ENCODE measurements at regions not wholly inside any gene's neighbourhood (a gene's known extent, or its start where the extent isn't known, plus 50 kb on each side); places are given as distances from the start of the nearest gene placed in this dataset.
A peak's percentile ranks its signal among the peaks of the same experiment; 100 is the strongest.

DNA sequence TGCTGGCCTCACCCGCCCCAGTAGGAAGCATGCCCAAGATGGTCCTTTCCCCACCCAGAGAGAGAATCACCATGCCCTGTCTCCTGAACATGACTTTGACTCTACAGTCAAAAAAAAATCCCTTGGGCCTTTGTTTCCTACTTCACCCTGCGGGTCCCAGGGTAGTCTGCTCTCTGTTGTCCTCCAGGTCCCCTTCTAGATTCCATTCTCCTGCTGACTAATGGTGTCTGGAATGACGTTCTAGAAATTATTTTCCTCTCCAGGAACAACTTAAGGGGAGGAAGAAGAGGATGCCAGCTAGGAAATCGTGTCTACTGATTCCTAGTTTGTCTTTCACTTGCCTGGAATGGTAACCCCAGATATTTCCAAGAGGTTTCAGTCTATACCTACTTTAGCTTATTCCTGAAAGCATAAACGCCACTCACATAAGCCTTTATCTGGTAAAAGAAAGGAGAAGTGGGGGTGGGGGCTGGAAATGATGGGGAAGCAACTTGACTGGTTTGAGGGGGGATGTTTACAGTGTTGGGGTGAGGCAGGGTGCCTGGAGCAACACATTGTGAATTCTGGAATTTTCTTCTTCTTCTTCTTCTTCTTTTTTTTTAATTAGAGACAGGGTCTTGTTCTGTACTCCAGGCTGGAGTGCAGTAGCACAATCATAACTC is 93.9 kb downstream of the SNX18 start:
- peaks cover 0 to 4% of the 10 kb centered on the region in 2 donors for H3K4me1 ChIP-seq (ENCODE audit: control insufficient read depth in 2 of 2, insufficient read depth in 2 of 2, low read length in 2 of 2)
- no peaks in the 10 kb centered on the region for H3K36me3 ChIP-seq (ENCODE audit: control insufficient read depth in 2 of 2, insufficient read depth in 2 of 2, low read length in 2 of 2)
- no peak overlapping the region for H3K9ac ChIP-seq (ENCODE audit: low read depth in 1 of 2, low read length in 2 of 2)
- H3K4me3 ChIP-seq (ENCODE audit: low read length in 2 of 2) = no peak overlapping the region
- no peaks in the 10 kb centered on the region for H3K9me3 ChIP-seq (ENCODE audit: control insufficient read depth in 2 of 2, low read length in 2 of 2)
- no peaks in the 10 kb centered on the region for H3K27me3 ChIP-seq (ENCODE audit: control insufficient read depth in 2 of 2, insufficient read depth in 2 of 2, low read length in 2 of 2)
- H3K27ac ChIP-seq (ENCODE audit: low read depth in 2 of 2, low read length in 2 of 2) = no peak overlapping the region

DNA sequence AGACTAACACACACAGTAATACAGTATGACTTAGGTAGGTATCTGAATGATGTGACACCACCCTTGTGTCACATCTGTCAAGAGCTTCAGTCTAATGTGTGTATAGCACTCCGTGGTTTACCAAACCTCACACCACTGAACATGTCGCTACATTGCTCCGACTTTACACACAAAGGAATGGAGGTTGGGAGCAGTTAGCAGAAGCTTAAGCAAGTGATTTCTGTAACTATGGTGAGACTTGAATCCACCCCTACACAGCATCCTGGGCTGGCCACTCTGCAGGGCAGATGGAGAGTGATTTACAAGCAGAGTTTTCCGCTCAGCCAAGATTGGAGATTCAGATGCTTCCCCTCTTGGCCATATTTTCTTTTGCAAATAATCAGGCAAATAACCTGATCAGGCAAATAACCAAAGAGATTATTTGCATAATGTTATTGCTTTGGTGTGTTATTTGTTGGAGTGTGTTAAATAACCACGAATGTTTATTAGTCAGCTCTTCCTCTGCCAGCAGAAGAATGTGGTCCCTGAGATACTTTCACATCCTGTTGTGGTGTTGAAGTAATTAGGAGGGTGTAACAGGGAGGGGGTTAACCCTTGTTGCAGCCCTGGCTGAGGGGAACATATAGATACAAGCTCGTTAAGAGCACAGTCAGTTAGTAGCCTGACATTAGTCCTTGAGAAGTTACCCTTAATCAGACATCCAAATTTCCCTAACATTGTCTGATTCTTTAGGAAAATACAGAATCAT is 92.8 kb downstream of the SNX18 start:
- no peak overlapping the region for H3K27ac ChIP-seq (ENCODE audit: low read depth in 2 of 2, low read length in 2 of 2)
- no peak overlapping the region for H3K9ac ChIP-seq (ENCODE audit: low read depth in 1 of 2, low read length in 2 of 2)
- H3K4me1 ChIP-seq (ENCODE audit: control insufficient read depth in 2 of 2, insufficient read depth in 2 of 2, low read length in 2 of 2) = peaks cover 0 to 4% of the 10 kb centered on the region in 2 donors
- no peaks in the 10 kb centered on the region for H3K36me3 ChIP-seq (ENCODE audit: control insufficient read depth in 2 of 2, insufficient read depth in 2 of 2, low read length in 2 of 2)
- no peaks in the 10 kb centered on the region for H3K9me3 ChIP-seq (ENCODE audit: control insufficient read depth in 2 of 2, low read length in 2 of 2)
- peak overlapping the region in 1 of 2 donors; percentile 44 for H3K4me3 ChIP-seq (ENCODE audit: low read length in 2 of 2)
- H3K27me3 ChIP-seq (ENCODE audit: control insufficient read depth in 2 of 2, insufficient read depth in 2 of 2, low read length in 2 of 2) = no peaks in the 10 kb centered on the region

DNA sequence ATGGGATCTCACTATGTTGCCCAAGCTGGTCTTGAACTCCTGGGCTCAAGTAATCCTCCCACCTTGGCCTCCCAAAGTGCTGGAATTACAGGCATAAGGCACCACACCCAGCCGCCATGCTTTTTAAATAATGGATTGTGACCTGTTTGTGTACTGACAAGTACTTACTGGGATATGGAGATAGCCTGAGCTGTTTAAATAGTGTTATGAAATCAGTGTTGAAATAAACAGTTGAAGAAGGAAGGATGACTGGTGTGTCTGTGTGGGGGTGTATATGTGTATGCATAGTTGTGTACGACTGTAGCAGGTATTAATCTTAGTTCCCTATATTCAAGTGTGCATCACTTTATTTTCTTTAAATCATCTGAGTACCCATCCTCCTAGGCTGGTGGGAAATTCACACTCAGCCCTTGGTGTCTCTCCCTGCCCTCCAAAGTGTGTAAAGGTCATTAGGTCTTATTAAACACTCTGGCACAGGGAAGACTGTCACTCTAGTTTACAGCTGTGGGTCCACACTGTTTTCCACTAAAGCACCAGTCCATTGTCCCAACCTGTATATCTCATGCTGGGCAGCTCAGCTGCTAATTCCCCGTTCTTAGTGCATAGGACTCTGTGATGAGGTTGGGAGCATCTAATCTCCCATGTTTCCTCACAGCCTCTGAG is 91.0 kb downstream of the SNX18 start:
- Histone ChIP-seq H3K27ac (ENCODE audit: low read depth in 2 of 2, low read length in 2 of 2) (no peak overlapping the region), H3K9me3 (ENCODE audit: control insufficient read depth in 2 of 2, low read length in 2 of 2) (no peaks in the 10 kb centered on the region), H3K4me3 (ENCODE audit: low read length in 2 of 2) (no peak overlapping the region), H3K9ac (ENCODE audit: low read depth in 1 of 2, low read length in 2 of 2) (no peak overlapping the region), H3K36me3 (ENCODE audit: control insufficient read depth in 2 of 2, insufficient read depth in 2 of 2, low read length in 2 of 2) (no peaks in the 10 kb centered on the region), H3K27me3 (ENCODE audit: control insufficient read depth in 2 of 2, insufficient read depth in 2 of 2, low read length in 2 of 2) (no peaks in the 10 kb centered on the region), H3K4me1 (ENCODE audit: control insufficient read depth in 2 of 2, insufficient read depth in 2 of 2, low read length in 2 of 2) (peaks cover 0 to 4% of the 10 kb centered on the region in 2 donors)

DNA sequence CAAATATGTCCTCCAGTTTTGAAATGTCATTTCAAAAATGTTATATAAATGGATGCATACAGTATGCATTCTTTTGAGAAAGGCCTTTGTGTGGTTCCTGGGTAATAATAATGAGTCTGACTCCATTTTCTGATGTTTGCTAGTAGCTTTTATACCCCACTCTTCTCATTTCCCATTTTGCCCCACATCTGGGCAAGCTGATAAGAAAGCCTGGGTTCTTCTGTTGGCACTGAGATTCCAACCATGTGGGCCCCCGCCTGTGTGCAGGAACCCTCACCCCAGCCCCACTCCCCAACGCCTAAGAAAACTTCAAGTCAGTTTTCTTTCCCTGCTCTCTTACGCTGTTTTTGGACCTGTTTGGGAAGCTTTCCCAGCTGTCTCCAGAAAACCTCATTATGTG is 89.4 kb downstream of the SNX18 start:
- H3K27ac ChIP-seq (ENCODE audit: low read depth in 2 of 2, low read length in 2 of 2) = no peak overlapping the region

DNA sequence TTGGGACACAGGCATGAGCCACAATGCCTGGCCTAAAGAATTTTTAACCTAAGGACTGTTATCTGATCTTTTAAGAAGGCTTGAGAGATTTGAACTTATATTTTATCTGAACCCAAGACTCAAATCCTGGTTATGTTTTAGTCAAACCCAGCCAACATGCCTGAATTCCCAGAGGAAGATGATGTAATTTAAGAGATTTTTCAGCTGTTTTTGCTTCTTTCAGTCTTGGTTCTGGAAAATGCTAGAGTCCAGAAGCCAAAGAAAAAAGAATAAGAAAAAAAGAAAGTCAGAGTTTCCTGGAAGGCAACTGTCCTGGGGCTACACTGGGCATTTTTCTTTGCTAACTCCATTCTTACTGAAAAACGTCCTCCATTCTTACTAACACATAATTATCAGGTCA is 85.8 kb downstream of the SNX18 start:
- Histone ChIP-seq H3K36me3 (ENCODE audit: control insufficient read depth in 2 of 2, insufficient read depth in 2 of 2, low read length in 2 of 2) (no peaks in the 10 kb centered on the region), H3K4me1 (ENCODE audit: control insufficient read depth in 2 of 2, insufficient read depth in 2 of 2, low read length in 2 of 2) (no peaks in the 10 kb centered on the region), H3K27me3 (ENCODE audit: control insufficient read depth in 2 of 2, insufficient read depth in 2 of 2, low read length in 2 of 2) (no peaks in the 10 kb centered on the region), H3K9me3 (ENCODE audit: control insufficient read depth in 2 of 2, low read length in 2 of 2) (no peaks in the 10 kb centered on the region), H3K9ac (ENCODE audit: low read depth in 1 of 2, low read length in 2 of 2) (no peak overlapping the region), H3K27ac (ENCODE audit: low read depth in 2 of 2, low read length in 2 of 2) (no peak overlapping the region), H3K4me3 (ENCODE audit: low read length in 2 of 2) (no peak overlapping the region)

More for the DNA sequence above, 89.4 kb downstream of the SNX18 start:
- no peak overlapping the region for H3K9ac ChIP-seq (ENCODE audit: low read depth in 1 of 2, low read length in 2 of 2)
- H3K4me1 ChIP-seq (ENCODE audit: control insufficient read depth in 2 of 2, insufficient read depth in 2 of 2, low read length in 2 of 2) = peaks cover 0 to 4% of the 10 kb centered on the region in 2 donors
- no peaks in the 10 kb centered on the region for H3K27me3 ChIP-seq (ENCODE audit: control insufficient read depth in 2 of 2, insufficient read depth in 2 of 2, low read length in 2 of 2)
- H3K9me3 ChIP-seq (ENCODE audit: control insufficient read depth in 2 of 2, low read length in 2 of 2) = no peaks in the 10 kb centered on the region
- no peaks in the 10 kb centered on the region for H3K36me3 ChIP-seq (ENCODE audit: control insufficient read depth in 2 of 2, insufficient read depth in 2 of 2, low read length in 2 of 2)
- no peak overlapping the region for H3K4me3 ChIP-seq (ENCODE audit: low read length in 2 of 2)

DNA sequence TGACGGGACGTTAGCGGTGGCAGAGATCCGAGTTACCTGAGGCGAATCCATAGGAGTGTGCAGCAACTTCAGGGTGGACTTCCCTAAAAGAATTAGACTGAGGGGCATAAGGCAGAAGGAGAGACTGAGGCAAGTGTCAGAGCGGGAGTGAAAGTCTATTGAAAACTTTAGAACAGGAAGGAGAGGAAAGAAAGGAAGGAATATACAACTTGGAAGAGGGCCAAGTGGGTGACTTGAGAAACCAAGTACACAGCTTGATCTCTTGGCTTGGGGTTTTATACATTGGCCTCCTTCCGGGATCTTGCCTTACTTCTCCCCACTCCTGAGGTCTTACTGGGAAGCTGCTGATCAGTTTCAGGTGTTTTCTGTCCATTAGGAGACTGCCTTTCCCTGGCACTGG is 84.9 kb downstream of the SNX18 start:
- H3K4me1 ChIP-seq (ENCODE audit: control insufficient read depth in 2 of 2, insufficient read depth in 2 of 2, low read length in 2 of 2) = no peaks in the 10 kb centered on the region
- H3K36me3 ChIP-seq (ENCODE audit: control insufficient read depth in 2 of 2, insufficient read depth in 2 of 2, low read length in 2 of 2) = no peaks in the 10 kb centered on the region
- H3K9ac ChIP-seq (ENCODE audit: low read depth in 1 of 2, low read length in 2 of 2) = no peak overlapping the region
- no peaks in the 10 kb centered on the region for H3K27me3 ChIP-seq (ENCODE audit: control insufficient read depth in 2 of 2, insufficient read depth in 2 of 2, low read length in 2 of 2)
- no peak overlapping the region for H3K4me3 ChIP-seq (ENCODE audit: low read length in 2 of 2)
- H3K27ac ChIP-seq (ENCODE audit: low read depth in 2 of 2, low read length in 2 of 2) = no peak overlapping the region
- H3K9me3 ChIP-seq (ENCODE audit: control insufficient read depth in 2 of 2, low read length in 2 of 2) = no peaks in the 10 kb centered on the region

DNA sequence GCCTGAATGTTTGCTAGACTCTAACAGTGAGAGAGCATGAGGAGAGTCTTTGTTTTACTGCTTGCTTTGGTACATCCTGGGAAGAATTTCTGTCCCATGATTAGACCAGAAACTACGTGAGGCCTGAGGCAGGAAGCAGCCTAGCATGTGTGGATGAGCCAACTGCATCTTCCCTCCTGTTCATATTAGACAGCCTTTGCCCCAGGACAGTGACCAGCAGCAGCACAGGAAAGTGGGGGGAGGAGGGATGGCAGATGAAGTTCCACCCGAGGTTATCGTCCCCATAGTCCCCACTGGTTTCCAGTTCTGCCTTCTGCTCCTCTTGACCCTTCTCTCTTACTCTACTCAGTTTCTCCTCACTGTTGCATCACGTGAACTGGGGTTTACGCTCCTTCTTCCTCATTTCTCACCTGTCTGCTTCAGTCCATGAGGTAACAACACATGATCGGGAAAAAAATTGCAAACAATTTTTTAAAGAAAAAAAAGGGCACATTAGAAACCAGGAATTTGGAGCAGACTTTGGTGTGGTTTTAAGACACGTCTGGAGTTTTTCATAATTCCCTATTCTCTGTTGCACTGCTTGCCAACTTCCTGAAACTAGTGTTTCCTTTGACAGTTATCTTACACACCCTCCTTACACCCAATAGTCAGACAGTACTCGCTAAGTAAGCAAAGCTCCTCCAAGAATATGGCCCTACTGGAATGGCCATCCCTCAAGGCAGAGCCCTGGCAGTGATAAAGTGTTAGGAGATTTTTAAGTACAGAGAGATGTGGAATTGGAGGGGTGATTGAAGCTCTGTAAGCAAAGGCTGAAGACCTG is 84.1 kb downstream of the SNX18 start:
- no peaks in the 10 kb centered on the region for H3K4me1 ChIP-seq (ENCODE audit: control insufficient read depth in 2 of 2, insufficient read depth in 2 of 2, low read length in 2 of 2)
- H3K27me3 ChIP-seq (ENCODE audit: control insufficient read depth in 2 of 2, insufficient read depth in 2 of 2, low read length in 2 of 2) = no peaks in the 10 kb centered on the region
- no peak overlapping the region for H3K9ac ChIP-seq (ENCODE audit: low read depth in 1 of 2, low read length in 2 of 2)
- H3K36me3 ChIP-seq (ENCODE audit: control insufficient read depth in 2 of 2, insufficient read depth in 2 of 2, low read length in 2 of 2) = no peaks in the 10 kb centered on the region
- H3K4me3 ChIP-seq (ENCODE audit: low read length in 2 of 2) = no peak overlapping the region
- no peak overlapping the region for H3K27ac ChIP-seq (ENCODE audit: low read depth in 2 of 2, low read length in 2 of 2)
- no peaks in the 10 kb centered on the region for H3K9me3 ChIP-seq (ENCODE audit: control insufficient read depth in 2 of 2, low read length in 2 of 2)

Measured in mucosa of rectum (tissue), 2 donors.